Umbilical cord (tissue), 1 donor: ENCODE measurements at regions not wholly inside any gene's neighbourhood (a gene's known extent, or its start where the extent isn't known, plus 50 kb on each side); places are given as distances from the start of the nearest gene placed in this dataset.

Experiments used
- DNase-seq: peaks from one replicate; pipeline ENCODE4 v3.0.0-alpha.2; 2015; ENCODE audit warnings: low spot score

DNA sequence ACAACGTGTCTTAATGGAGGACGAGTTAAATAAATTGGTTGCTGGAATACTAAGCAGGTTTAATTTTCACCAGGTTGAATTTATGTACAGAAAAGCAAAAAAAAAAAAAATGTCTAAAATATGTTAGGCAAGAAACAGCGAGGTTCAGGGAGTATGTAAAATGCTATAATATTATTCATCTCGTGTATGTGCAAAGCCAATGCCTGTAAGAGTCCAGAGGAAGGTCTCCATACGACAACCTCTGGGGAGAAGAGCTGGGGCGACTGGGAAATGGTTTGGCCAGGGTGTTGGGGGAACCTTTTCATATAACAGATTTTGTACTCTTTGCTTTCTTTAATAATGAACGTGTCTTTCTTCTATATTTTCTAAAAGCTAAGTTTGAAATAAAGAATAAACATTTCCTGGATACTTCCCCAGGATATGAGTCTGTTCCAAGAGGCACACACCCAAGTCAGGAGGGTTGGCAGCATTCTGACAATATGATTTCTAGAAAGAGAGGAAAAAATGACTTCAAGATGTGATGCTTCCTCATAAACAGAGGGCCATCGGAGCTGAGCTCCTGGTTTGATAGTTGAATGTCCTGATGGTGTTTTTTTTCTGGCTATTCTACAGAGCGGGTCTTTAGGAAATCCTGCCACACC lies 208.6 kb upstream of the MGMT start:
- peak; percentile 44 for DNase-seq

DNA sequence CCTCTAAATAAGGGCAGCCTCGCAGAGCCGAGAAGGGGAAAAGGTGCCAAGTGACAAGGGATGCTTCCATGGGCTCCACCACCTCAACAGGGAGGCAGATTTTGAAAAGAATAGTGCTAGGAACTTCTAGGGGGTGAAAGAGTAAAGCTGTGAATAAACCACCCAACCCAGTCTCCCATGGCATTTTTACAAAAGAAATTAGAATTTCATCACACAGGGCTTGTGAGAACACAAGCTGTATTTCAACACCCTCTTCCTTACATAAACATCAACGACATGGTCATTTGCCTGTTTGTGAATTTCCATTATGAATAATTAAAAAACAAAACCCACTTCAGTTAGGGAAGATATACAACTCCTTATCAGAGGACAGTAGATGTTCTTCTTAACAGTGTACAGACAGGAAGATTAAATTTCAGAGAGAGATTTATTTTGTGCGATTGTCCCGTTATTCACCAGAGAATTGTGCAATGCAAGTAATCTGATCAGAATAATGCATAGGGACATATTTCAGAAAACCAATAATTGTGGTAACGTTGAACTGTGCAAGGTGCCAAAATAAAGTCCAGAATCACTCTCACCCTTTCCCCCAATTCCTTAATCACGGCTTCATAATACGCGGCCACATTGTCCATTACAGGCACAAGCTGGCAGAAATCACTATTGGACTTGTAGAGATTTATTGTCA lies 207.8 kb upstream of the MGMT start:
- no peak for DNase-seq

DNA sequence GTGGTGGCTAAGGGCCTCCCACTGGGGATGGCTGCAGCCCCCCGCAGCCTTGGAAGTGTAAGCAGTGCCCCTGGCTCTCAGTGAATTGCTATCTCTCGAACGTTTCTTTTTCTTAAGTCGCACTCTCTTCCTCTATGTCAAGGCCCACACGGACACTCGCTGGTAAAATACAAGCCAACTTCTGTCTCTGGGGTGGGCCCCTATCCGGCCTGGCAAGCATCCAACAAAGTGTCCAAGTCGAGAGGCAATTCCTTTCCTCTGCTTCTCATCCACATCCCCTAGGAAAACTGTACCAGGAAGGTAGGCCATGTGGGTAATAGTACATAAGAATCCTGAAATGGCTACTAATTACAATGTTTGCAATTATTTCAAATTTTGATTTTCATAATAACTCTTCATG lies 194.9 kb upstream of the MGMT start:
- no peak for DNase-seq

DNA sequence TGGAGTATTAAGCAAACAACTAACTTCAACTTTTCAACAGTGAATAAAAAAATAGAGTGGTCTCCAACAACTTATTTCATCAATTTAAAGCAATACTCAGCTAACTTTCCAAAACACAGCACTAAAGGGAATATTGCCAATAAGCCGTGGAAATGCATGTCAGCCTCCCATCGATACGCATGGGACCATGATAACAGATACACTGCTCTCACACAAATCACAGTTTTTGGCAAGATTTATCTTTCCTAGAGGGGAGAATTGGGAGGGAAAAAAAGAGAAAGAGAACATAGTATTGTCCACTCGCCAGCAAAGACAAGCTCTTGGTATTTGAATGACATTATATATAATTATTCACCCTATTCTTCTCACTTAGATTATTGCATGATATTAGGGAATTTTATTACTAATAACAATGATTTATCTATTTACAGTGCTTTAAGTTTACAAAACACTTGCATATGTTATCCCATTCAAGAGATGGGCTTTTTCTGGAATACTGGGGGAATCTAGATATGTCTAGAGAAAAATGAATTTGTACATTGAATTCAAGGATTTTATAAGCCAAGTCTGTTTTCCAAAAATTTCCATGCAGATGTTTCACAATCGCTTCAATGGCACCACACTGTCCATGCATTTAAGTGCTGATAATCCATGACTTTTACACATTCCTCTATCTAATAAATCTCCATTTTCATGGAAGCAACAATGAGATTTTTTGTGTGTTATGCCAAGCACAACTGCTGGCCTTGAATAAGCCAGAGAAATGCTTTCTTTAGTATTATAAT lies 194.0 kb upstream of the MGMT start:
- no peak for DNase-seq

DNA sequence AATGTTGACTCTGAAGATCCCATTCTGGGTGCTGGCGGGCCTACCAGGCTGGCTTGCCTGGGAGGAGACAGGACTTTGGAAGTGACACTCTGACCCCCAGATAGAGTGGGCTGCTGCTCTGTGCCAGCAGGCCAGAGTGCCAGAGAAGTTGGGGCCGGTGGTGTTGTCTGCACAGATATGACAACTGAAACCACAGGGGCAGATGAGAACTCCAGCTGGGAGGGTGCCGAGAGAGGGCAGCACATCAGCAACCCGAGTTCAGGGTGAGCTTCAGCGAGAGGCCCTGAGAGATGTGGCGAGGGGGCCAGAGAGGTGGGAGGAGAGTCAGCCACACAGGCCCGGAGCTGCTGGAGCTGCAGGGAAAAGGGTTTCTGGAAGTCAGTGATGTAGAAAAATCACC lies 193.2 kb upstream of the MGMT start:
- no peak for DNase-seq

DNA sequence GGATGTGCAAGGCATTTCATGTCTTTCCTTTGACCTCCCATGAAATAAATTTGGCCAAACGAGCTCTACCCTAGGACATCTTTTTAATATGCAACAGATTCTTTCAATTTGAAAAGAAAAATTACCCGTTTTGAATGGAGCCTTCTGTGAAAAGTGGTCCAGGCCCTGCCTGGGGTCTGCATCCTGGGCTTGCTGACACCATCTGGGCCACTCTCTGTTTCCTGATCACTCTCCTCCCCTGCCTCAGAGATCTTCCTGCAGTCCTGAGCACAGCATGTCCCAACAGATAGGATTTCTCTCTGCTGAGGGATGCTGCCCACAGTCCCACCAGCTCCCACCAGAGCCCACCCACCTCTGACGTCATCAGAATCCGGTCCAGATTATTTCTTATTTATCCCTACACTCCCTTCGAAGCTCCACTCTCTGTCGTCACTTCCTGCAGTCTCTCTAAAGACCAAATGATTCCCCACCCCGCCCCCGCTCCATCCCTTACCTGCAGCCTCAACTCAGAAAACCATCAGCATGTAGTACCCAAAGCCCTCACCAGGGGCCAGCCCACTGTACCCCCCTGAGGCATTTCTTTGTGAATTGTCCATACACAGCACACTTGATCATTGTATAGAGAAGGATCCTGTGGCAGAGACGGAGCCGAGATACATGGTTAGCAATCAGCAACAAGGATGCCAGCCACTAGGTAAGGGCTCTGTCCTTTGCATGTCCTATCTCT lies 192.1 kb upstream of the MGMT start:
- no peak for DNase-seq

DNA sequence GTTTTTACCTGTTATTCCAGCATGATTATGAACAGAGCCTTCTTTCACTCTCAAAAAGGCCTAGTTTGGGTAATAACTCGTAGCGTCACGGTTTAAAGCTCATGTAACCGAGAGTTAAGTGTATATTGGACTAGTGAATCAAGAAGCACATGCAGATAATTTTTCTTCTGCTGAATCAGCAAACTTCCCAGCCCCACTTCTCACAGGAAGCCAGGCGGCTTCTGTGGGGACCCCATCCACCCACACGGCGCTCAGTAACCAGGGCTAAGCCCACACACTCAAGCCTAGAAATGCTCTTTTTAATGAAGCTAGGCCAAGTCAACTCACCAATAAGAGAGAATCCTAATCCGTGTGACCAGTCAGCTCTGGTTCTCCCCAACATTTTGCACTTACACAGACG lies 191.2 kb upstream of the MGMT start:
- DNase-seq, result no peak

DNA sequence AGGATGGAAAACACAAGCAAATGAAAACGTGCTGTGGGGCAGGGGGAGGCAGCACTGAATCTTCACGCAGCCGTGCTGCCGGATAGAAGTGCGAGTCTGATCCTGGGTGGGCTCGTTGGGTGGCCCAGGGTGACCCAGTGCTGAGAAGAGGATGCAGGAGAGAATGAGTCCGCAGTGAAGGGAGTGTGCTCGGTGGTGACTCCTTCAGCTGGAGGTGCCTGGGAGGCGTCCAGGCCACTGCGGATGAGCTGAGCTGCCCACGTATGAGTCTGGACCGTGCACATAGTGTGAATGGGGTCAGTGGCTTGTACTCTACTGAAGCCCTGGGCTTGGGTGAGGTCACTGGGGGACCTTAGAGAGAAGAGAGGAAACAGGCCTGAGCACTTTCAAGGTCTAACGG lies 190.0 kb upstream of the MGMT start:
- no peak for DNase-seq

DNA sequence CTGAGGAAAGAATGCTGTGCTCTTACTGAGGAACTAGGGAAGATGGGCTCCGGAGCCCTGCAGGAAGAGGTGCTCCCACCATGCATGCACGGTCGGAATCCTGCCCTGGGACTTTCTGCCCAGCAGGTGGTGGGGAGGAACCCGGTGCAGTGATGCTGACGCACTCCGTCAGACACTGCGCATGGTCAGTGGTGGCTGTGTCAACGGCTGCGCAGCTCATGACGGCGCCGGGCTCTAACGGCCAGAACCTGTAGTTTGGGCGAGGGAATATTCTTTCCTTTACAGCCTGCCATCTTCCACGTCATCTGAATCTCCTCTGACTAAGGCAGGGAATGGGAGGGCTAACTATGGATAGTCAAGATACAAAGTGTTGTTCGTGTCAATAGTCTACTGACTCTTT lies 189.2 kb upstream of the MGMT start:
- DNase-seq, result no peak

DNA sequence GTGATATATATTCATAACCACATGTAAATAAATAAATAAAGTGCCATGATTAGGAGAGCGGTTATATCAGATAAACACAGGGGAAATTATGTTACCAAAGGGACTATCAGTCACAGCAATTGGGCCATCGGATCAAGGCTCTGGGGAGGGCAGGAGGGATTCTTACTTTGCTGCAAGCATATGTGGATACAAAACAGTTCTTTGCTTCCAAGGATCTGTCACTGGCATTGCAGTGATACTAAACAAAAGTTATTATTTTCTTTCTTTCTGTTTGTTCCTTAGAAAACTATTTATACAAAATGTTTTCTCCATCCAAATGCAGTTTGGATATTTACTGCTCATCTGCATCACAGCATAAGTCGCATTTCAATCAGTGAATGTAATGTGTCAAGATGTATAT lies 188.4 kb upstream of the MGMT start:
- DNase-seq, result no peak

DNA sequence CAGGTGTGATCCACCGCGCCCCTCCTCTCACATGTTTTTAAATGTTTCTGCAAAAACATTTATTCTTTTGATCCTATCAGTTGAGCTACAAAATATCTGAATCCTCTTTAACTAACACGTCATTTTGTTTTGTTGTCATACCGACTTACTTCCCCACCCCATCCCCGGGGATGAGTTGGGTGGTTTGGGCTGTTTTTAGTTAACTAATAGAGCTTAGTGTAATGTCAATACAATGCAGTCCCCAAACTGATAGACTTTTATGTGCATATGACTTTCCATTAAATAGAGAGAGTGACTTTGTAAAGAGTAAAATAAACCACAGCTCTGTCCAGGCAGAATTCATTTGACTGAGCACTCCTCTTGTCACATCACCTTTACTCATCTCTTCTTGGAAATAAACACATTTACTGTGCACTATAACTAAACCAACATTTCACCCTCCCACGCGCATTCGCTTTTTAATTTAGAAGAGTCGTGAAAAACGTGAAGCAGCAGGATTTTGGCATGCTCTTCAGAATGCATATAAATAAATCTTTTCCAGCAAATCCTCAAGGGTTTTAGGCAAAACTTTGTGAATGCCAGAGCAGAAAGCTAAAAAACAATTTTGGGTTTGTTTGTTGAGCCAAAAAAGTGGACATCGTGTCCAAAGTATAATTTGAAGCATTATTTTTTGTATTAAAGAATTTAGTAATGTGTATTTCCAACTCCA lies 187.4 kb upstream of the MGMT start:
- DNase-seq, result no peak

DNA sequence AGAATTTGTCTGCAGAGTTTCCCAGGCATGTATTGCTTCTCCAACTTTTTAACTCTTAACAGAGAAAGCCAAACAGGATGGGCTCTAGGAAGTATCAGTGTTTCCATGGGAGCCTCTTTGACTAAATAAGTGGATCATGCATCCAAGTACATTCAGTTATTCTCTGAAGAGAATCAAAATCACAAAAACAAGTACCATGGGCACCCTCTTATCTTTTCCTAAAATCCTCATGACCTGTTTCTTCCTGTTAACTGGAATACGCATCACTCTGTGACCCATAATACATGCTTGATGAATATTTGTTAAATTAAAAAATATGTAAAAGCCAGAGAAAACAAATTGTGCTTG lies 186.9 kb upstream of the MGMT start:
- DNase-seq, result no peak

DNA sequence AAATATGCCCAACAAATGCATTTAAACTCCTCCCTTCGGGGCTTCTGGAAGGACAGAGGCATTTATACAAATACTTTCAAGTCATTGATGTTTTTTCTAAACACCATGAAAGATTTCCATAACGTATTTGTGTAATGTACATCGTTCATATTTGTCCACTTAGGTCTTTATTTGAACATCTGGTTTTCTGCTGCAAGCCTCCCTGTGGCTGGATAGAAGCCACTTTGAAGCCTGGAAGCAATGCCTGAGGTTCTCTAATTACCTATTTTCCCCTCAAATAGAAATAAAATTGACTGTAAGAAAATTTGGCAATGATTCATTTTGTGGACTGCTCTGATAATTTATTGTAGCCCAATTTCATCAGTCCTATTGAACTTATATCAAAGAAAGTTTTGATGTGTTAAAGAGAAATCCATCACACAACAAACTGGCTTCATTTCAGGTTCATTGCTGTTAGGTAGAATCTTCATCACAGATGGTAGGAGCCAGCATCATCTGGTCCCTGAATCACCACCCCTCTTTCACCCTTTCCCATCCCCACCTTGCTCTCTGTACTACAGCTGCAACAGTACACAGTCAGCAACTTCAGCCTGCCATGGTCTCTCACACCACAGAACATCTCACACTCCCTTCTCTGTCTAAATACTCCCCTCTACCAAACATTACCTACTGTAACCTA lies 186.0 kb upstream of the MGMT start:
- DNase-seq, result no peak

DNA sequence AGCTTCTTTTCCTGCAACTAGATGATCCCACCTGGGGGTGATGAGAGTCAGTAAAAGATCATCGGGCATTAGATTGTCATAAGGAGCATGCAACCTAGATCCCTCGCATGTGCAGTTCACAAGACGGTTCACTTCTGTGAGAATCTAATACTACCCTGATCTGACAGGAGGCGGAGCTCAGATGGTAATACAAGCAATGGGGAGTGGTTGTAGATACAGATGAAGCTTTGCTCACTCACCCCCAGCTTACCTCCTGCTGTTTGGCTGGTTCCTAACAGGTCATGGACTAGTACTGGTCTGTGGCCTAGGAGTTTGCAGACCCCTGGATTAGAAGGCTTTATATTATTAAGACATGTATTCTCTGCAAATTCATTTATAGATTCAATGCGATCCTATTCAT lies 181.6 kb upstream of the MGMT start:
- no peak for DNase-seq

DNA sequence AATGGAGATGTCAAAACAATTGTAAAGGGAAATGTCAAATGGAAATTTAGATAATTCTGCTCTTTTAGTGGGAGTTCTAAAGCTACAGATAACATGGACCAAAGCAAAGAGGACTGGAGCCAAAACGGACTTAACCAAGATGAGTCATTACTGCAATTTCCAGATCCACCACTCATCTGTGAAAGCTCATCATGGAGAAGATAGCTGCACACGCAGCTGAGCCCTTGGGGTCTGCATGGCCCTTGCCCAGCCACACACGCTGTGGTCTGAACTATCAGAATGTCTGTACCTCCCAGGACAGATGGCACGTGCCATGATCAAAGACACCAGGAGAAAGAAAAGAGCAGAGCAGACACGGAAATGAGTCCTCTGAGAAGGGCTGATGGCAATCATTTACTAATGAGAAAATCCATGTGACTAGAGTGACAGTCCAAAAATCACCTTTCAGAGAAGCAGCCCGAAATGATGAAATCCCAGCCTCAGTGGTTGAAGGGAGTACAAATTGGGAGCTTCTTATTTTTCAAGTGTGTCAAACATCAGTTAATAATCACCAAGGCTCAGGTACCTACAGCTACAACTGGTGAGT lies 177.9 kb upstream of the MGMT start:
- DNase-seq, result peak; percentile 85

DNA sequence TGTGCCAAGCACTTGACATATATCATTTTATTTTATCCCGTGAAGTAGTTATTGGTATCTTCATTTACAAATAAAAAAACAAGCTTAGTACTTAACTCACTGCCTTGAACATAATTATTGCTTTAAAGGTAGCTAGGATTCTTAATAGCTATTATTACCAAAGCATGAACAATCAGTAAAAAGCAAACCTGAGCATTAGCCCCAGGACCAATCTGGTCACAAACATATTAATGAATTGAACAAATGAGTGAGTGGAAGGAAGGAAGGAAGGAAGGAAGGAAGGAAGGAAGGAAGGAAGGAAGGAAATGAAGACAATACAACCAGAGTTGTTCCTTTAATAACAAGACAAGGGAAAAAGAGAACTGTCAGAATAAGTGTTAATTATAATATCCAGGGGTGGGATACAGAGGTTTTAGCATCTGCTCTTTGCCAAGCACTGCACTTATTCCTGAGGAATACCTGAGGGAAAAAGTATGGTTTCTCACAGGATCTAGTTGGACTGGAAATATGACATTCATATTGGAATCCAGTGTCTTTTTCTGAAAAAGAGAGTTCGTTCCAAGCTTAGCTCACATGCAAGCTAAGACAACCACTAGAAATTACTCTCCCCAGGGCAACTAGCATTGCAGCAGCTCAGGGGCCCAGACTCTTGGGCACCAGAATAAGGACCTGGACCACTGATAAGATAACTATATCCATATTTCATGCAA lies 172.9 kb upstream of the MGMT start:
- DNase-seq, result peak; percentile 5

DNA sequence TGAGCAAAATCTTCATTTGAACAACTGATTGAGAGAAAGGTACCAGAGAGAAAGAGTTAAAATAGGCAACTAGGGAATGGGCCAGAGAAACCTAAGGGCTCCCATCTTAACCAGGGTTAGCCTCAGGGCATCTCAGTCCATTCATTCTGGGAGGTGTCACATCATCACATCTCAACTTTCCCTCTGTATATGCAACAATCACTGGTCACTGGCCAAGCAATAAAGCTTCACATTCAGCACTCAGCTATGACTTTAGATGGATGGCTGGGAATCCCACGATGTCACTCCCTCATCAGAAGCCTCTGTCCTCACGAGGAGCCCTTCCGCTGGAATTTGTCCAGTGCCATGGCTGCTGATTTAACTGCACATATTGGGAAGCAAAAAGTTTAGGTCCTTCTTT lies 172.1 kb upstream of the MGMT start:
- no peak for DNase-seq

DNA sequence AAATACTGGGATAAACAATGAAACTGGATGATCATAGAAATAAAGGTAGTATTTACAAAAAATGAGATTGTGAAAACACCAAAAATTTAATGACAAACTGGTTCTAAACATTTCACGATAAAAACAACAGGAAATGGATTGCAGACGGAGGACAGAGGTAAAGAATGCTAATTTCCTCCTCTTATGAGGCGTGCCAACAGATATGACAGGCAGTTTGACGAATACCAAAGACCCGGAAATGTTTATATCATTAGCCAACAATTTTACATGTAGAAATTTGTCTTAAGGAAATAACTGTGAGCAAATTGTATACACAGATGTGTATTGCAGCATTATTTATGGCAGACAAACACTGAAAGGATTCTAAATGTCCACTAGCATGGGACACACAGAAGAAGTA lies 162.0 kb upstream of the MGMT start:
- peak; percentile 9 for DNase-seq

DNA sequence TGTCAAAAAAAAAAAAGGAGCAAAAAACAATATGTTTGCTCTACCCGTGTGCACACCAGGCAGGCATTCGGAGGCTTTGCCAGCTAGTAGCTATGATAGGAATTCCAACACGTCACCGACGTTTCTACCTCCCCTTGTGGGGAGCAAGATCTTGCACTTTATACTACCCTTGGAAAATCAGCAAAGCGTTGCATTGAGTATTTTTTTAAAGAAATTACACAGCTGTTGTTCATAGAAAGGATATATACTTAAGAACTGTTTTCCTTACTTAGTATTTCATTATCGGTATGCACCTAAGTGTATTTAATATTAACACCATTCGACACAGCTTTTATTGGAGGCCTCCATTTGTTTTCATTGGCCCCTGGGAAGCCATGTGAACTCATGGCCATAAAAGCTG lies 159.9 kb upstream of the MGMT start:
- DNase-seq, result no peak

DNA sequence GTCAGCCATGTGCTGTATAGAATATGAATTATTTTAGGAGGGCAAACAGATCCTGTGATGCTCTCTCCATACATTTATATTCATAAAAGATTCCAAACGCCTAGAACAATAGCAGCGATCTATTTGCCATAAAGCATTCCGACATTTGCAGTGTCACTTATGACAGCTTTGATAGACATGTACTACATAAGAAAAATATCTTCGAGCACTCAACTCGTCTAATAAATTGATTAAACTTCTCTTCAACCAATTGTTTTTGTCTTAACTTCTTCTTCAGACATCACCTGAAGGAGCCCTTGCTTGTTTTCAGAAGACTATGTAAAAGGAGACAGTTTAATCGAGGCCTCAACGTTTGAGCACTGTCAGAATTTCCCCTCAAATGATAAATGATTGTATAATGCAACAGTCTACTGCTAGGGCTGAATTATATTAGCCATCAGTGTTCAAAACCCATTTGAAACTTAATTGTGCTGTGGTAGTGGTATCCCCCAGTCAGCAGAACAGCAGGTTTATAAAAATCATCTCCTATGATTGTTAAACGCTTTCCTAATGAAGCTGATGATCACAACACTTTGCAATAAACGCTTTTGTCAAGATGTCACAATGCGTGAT lies 158.0 kb upstream of the MGMT start:
- no peak for DNase-seq
